Stimulated activated CD4-positive, alpha-beta T cell treated with anti-CD3 and anti-CD28 coated beads, Interleukin-2, amount 100 ng/mL, for 24 hours (primary cell): ENCODE measurements at regions not wholly inside any gene's neighbourhood (a gene's known extent, or its start where the extent isn't known, plus 50 kb on each side); places are given as distances from the start of the nearest gene placed in this dataset.

Experiments
- DNase-seq, 2 donors: peaks; one replicate each; pipeline ENCODE4 v3.0.0-alpha.2; 2020

GRCh38 chr2:2754940-2755339 lies 423.9 kb upstream of the MYT1L start:
- DNase-seq, result no peak

GRCh38 chr2:2751715-2752315 lies 420.7 kb upstream of the MYT1L start:
- no peak for DNase-seq

- DNase-seq, result no peak
Measured at GRCh38 chr2:2750867-2751714, 420.0 kb upstream of the MYT1L start.

- no peak for DNase-seq
Measured at GRCh38 chr2:2749206-2749598, 418.1 kb upstream of the MYT1L start.

- no peak for DNase-seq
Measured at GRCh38 chr2:2748399-2749205, 417.5 kb upstream of the MYT1L start.

GRCh38 chr2:2747797-2748301 lies 416.8 kb upstream of the MYT1L start:
- DNase-seq, result no peak

GRCh38 chr2:2746731-2747130 lies 415.7 kb upstream of the MYT1L start:
- DNase-seq, result no peak

GRCh38 chr2:2744958-2745715 lies 414.1 kb upstream of the MYT1L start:
- no peak for DNase-seq

GRCh38 chr2:2744107-2744506 lies 413.0 kb upstream of the MYT1L start:
- DNase-seq, result no peak

GRCh38 chr2:2743164-2743571 lies 412.1 kb upstream of the MYT1L start:
- DNase-seq, result no peak

- DNase-seq, result no peak
Measured at GRCh38 chr2:2742726-2743125, 411.7 kb upstream of the MYT1L start.

- DNase-seq, result no peak
Measured at GRCh38 chr2:2740238-2740775, 409.2 kb upstream of the MYT1L start.

- DNase-seq, result no peak
Measured at GRCh38 chr2:2739231-2739795, 408.2 kb upstream of the MYT1L start.

GRCh38 chr2:2738684-2739083 lies 407.6 kb upstream of the MYT1L start:
- DNase-seq, result no peak

GRCh38 chr2:2738276-2738675 lies 407.2 kb upstream of the MYT1L start:
- no peak for DNase-seq

- no peak for DNase-seq
Measured at GRCh38 chr2:2735041-2735440, 404.0 kb upstream of the MYT1L start.

GRCh38 chr2:2734308-2734707 lies 403.2 kb upstream of the MYT1L start:
- DNase-seq, result no peak

- no peak for DNase-seq
Measured at GRCh38 chr2:2733818-2734217, 402.7 kb upstream of the MYT1L start.

- no peak for DNase-seq
Measured at GRCh38 chr2:2732331-2733119, 401.4 kb upstream of the MYT1L start.

- DNase-seq, result no peak
Measured at GRCh38 chr2:2731816-2732284, 400.8 kb upstream of the MYT1L start.
